Panc1 (cell line): ENCODE measurements at regions not wholly inside any gene's neighbourhood (a gene's known extent, or its start where the extent isn't known, plus 50 kb on each side); places are given as distances from the start of the nearest gene placed in this dataset.

Source experiments
- ATAC-seq: fragments of 200-7000 bp; cut with Tn5 transposase; 2 replicates; pipeline ENCODE4 v1.9.1; 2020; ENCODE audit warnings: mild to moderate bottlenecking, moderate library complexity
- BruUV-seq: library from RNA; stranded (reverse); fragments of 400-500 nt; replicated peaks from 2 replicates; lab custom pipeline; 2021; lab: Mats Ljungman, UMichigan
- CTCF ChIA-PET: fragments of 300-600 bp; sonication (Branson Sonifier 250); formaldehyde crosslinking; loops from one replicate; lab custom pipeline; 2022; ENCODE audit warnings: antibody characterized with exemption; lab: Charles Lee
- POLR2A ChIA-PET: fragments of 300-600 bp; sonication (Branson Sonifier 250); formaldehyde crosslinking; loops from one replicate; lab custom pipeline; 2022; ENCODE audit warnings: antibody characterized with exemption; lab: Charles Lee
- DNase-seq: peaks from one replicate; pipeline ENCODE4 v3.0.0-alpha.2; 2010; ENCODE audit warnings: low read depth, low spot score
- H3K27ac ChIP-seq: 2 replicates; pipeline ENCODE4 v1.5.1; 2011; ENCODE audit warnings: mild to moderate bottlenecking, low read length, inconsistent platforms
- H3K27me3 ChIP-seq: fragments of 200-500 bp; sonication (Bioruptor generic); 2 replicates; pipeline ENCODE4 v1.6.0; 2014; ENCODE audit warnings: low read length, inconsistent platforms; ENCODE audit not compliant: control insufficient read depth, insufficient read depth
- H3K36me3 ChIP-seq: fragments of 200-500 bp; sonication (Bioruptor generic); 2 replicates; pipeline ENCODE4 v1.5.1; 2014; ENCODE audit warnings: inconsistent platforms, mild to moderate bottlenecking, low read length, moderate library complexity; ENCODE audit not compliant: control insufficient read depth, insufficient read depth
- H3K4me1 ChIP-seq: 2 replicates; pipeline ENCODE4 v1.5.1; 2011; ENCODE audit warnings: inconsistent platforms, mild to moderate bottlenecking, low read length, moderate library complexity; ENCODE audit not compliant: control insufficient read depth, insufficient read depth
- H3K4me3 ChIP-seq, 2 experiments: 2 replicates each; pipeline ENCODE4 v1.5.1; 2011 to 2012; ENCODE audit warnings: low read depth in 2 of 2, low read length in 2 of 2, mild to moderate bottlenecking in 2 of 2, inconsistent platforms in 1 of 2, moderate library complexity in 1 of 2
- H3K9me3 ChIP-seq: fragments of 200-500 bp; sonication (Bioruptor generic); 2 replicates; pipeline ENCODE4 v1.5.1; 2014; ENCODE audit warnings: low read depth, mild to moderate bottlenecking, inconsistent platforms, low read length, moderate library complexity; ENCODE audit not compliant: control insufficient read depth, insufficient read depth
- CTCF ChIP-seq: fragments of 450-650 bp; IDR thresholded peaks from 2 replicates; pipeline ENCODE4 v1.5.1; 2017; ENCODE audit warnings: mild to moderate bottlenecking
- POLR2AphosphoS5 ChIP-seq: IDR thresholded peaks from 2 replicates; pipeline ENCODE4 v1.6.1; 2012; ENCODE audit warnings: mild to moderate bottlenecking, low read depth, low read length, moderate library complexity
- REST ChIP-seq, 2 experiments: IDR thresholded peaks; 2 replicates each; pipeline ENCODE4 v1.6.1; 2011 to 2012; ENCODE audit warnings: low read depth in 2 of 2, control low read depth in 1 of 2, low read length in 1 of 2, mild to moderate bottlenecking in 1 of 2, moderate library complexity in 1 of 2; ENCODE audit not compliant: insufficient read depth in 1 of 2
- SIN3A ChIP-seq: IDR thresholded peaks from 2 replicates; pipeline ENCODE4 v1.6.1; 2012; ENCODE audit warnings: low read depth, mild to moderate bottlenecking, low read length, moderate library complexity, borderline replicate concordance; ENCODE audit not compliant: insufficient read depth
- TCF7L2 ChIP-seq: IDR thresholded peaks from 2 replicates; pipeline ENCODE4 v1.6.1; 2011; ENCODE audit warnings: mild to moderate bottlenecking, low read depth, low read length, inconsistent platforms
- in situ Hi-C: cut with HindIII; loops from 2 replicates; pipeline ENCODE4 v1.10.0; 2016; ENCODE audit warnings: low sequenced_read_pairs, low pct_unique_long_range_greater_than_20kb
- intact Hi-C: fragments of 100-400 bp; cut with micrococcal nuclease; formaldehyde crosslinking; loops from one replicate; pipeline ENCODE4 v1.10.0; 2022; ENCODE audit not compliant: unreplicated experiment

- ATAC-seq = no peak
- Histone ChIP-seq H3K27ac (no peak overlapping the region), H3K27me3 (no peaks in the 10 kb centered on the region), H3K4me1 (no peaks in the 10 kb centered on the region), H3K4me3 (no peak overlapping the region), H3K9me3 (no peaks in the 10 kb centered on the region), H3K36me3 (no peaks in the 10 kb centered on the region)
- BruUV-seq = no TSS peak
- ChIA-PET POLR2A (no interaction called here), CTCF (no interaction called here)
- intact Hi-C loops (no loop called here), in situ Hi-C loops (no loop called here)
- no peak for DNase-seq
- TF ChIP-seq POLR2AphosphoS5 (no peak), TCF7L2 (no peak), REST (IDR thresholded peaks at IDR 0.05; ENCODE audit: insufficient read depth in 1 of 2, low read depth in 2 of 2, low read length in 1 of 2) (no peak), CTCF (no peak), SIN3A (no peak)
Observed at GRCh38 chr14:97155320-97155719, 358.1 kb downstream of the VRK1 start.

GRCh38 chr14:97155814-97156213 lies 358.6 kb downstream of the VRK1 start:
- no peak overlapping the region for H3K27ac ChIP-seq
- no peaks in the 10 kb centered on the region for H3K9me3 ChIP-seq
- ATAC-seq = no peak
- in situ Hi-C loops (no loop called here), intact Hi-C loops (no loop called here)
- BruUV-seq = no TSS peak
- CTCF ChIA-PET = no interaction called here
- no peak overlapping the region for H3K4me3 ChIP-seq
- no peak for DNase-seq
- no peaks in the 10 kb centered on the region for H3K4me1 ChIP-seq
- no peaks in the 10 kb centered on the region for H3K36me3 ChIP-seq
- no peaks in the 10 kb centered on the region for H3K27me3 ChIP-seq
- POLR2A ChIA-PET = no interaction called here
- no peak for TF ChIP-seq TCF7L2

- intact Hi-C loops = no loop called here
- Histone ChIP-seq H3K4me1 (no peaks in the 10 kb centered on the region), H3K27ac (no peak overlapping the region), H3K4me3 (no peak overlapping the region), H3K27me3 (no peaks in the 10 kb centered on the region), H3K9me3 (no peaks in the 10 kb centered on the region), H3K36me3 (no peaks in the 10 kb centered on the region)
- ATAC-seq = no peak
- POLR2A ChIA-PET = no interaction called here
- in situ Hi-C loops = no loop called here
- TF ChIP-seq TCF7L2 = no peak
- TF ChIP-seq REST (IDR thresholded peaks at IDR 0.05; ENCODE audit: insufficient read depth in 1 of 2, low read depth in 2 of 2, low read length in 1 of 2) = no peak
- no TSS peak for BruUV-seq
- CTCF ChIA-PET = no interaction called here
- no peak for DNase-seq
Observed at GRCh38 chr14:97156705-97157104, 359.5 kb downstream of the VRK1 start.
